Nephron progenitor cell (in vitro differentiated cells): ENCODE measurements at regions not wholly inside any gene's neighbourhood (a gene's known extent, or its start where the extent isn't known, plus 50 kb on each side); places are given as distances from the start of the nearest gene placed in this dataset.
A peak's percentile ranks its signal among the peaks of the same experiment; 100 is the strongest.

Experiments
- DNase-seq: peaks from one replicate; pipeline ENCODE4 v3.0.0; 2021
- H3K27ac Mint-ChIP-seq: 2 replicates; pipeline ENCODE4 v1.8.0; 2021; ENCODE audit warnings: mild to moderate bottlenecking, moderate library complexity, mixed read lengths
- H3K27me3 Mint-ChIP-seq: 2 replicates; pipeline ENCODE4 v1.8.0; 2021; ENCODE audit warnings: mild to moderate bottlenecking, low read depth, mixed read lengths; ENCODE audit not compliant: poor library complexity
- H3K36me3 Mint-ChIP-seq: 2 replicates; pipeline ENCODE4 v1.8.0; 2021; ENCODE audit warnings: low read depth, mixed read lengths
- H3K4me1 Mint-ChIP-seq: 2 replicates; pipeline ENCODE4 v1.8.0; 2021; ENCODE audit warnings: mixed read lengths
- H3K4me3 Mint-ChIP-seq: 2 replicates; pipeline ENCODE4 v1.8.0; 2021; ENCODE audit warnings: mild to moderate bottlenecking, moderate library complexity, mixed read lengths
- H3K9me3 Mint-ChIP-seq: 2 replicates; pipeline ENCODE4 v1.8.0; 2021; ENCODE audit warnings: mild to moderate bottlenecking, moderate library complexity, mixed read lengths
- TF ChIP-seq, protein P1 (sequence below): fragments of 200-600 bp; sonication (generic); IDR thresholded peaks from 2 replicates; pipeline ENCODE4 v1.5.0; 2021; ENCODE audit warnings: antibody characterized with exemption

DNA sequence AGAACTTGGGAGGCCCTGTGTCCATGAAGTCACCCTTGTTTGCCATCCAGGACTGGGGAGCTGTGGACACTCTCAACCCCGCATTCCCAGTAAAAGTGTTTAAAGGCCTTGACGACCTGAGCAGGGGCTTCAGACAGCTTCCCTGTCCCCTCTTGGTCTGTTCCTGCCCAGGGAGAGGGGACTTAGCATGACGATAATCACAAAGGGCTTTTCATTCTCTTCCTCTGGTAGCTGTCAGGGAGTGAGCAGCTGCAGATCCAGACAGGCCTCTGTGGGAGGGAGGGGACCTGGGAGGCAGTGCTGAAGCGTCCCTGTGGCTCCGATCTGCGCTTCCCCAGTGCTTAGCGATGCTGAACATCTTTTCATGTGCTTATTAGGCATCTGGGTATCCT lies 77.8 kb upstream of the HS6ST1 start:
- H3K4me1 Mint-ChIP-seq = peaks cover 48% of the 10 kb centered on the region
- peak; percentile 40 for DNase-seq
- H3K27me3 Mint-ChIP-seq = peaks cover 8% of the 10 kb centered on the region
- H3K36me3 Mint-ChIP-seq = no peaks in the 10 kb centered on the region
- H3K4me3 Mint-ChIP-seq = no peak overlapping the region
- H3K27ac Mint-ChIP-seq = no peak overlapping the region
- TF ChIP-seq, protein P1, sequence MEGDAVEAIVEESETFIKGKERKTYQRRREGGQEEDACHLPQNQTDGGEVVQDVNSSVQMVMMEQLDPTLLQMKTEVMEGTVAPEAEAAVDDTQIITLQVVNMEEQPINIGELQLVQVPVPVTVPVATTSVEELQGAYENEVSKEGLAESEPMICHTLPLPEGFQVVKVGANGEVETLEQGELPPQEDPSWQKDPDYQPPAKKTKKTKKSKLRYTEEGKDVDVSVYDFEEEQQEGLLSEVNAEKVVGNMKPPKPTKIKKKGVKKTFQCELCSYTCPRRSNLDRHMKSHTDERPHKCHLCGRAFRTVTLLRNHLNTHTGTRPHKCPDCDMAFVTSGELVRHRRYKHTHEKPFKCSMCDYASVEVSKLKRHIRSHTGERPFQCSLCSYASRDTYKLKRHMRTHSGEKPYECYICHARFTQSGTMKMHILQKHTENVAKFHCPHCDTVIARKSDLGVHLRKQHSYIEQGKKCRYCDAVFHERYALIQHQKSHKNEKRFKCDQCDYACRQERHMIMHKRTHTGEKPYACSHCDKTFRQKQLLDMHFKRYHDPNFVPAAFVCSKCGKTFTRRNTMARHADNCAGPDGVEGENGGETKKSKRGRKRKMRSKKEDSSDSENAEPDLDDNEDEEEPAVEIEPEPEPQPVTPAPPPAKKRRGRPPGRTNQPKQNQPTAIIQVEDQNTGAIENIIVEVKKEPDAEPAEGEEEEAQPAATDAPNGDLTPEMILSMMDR = no peak
- peaks cover 24% of the 10 kb centered on the region for H3K9me3 Mint-ChIP-seq

DNA sequence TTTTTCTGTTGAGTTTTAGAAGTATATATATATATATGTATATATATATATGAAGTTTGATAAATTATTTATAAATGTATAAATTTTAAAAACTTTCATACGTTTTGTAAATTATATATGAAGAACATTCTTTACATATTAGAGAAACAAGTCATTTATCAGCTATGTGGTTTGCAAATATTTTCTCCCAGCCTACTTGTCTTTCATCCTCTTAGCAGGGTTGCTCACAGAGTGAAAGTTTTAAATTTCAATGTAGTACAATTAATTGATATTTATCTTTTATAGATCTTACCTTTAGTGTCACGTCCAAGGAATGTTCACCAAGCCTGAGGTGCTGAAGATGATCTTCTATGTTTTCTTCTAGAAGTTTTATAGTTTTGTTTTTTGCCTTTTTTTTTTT lies 78.3 kb upstream of the HS6ST1 start:
- peaks cover 44% of the 10 kb centered on the region for H3K4me1 Mint-ChIP-seq
- H3K4me3 Mint-ChIP-seq = no peak overlapping the region
- TF ChIP-seq, protein P1 = no peak
- peaks cover 8% of the 10 kb centered on the region for H3K27me3 Mint-ChIP-seq
- no peaks in the 10 kb centered on the region for H3K36me3 Mint-ChIP-seq
- peaks cover 24% of the 10 kb centered on the region for H3K9me3 Mint-ChIP-seq
- H3K27ac Mint-ChIP-seq = no peak overlapping the region
- no peak for DNase-seq

DNA sequence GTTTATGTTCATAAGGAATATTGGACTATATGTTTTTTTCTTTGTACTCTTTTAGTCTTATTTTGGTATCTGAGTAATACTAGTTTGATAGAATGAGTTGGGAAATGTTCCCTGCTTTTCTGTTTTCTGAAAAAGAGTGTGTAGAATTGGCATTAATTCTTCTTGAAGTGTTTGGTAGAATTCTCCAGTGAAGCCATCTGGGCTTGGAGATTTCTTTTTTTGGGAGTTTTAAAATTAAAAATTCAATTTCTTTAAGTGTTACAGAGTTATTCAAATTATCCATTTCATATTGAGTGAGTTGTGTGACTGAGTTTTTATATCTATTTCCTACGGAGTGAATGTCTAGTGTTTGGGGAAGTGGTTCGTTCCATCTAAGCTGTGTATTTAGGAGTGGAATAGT lies 80.6 kb upstream of the HS6ST1 start:
- TF ChIP-seq, protein P1 = no peak
- H3K27ac Mint-ChIP-seq = no peak overlapping the region
- no peaks in the 10 kb centered on the region for H3K36me3 Mint-ChIP-seq
- no peak overlapping the region for H3K4me3 Mint-ChIP-seq
- no peak for DNase-seq
- peaks cover 41% of the 10 kb centered on the region for H3K4me1 Mint-ChIP-seq
- peaks cover 24% of the 10 kb centered on the region for H3K9me3 Mint-ChIP-seq
- no peaks in the 10 kb centered on the region for H3K27me3 Mint-ChIP-seq

DNA sequence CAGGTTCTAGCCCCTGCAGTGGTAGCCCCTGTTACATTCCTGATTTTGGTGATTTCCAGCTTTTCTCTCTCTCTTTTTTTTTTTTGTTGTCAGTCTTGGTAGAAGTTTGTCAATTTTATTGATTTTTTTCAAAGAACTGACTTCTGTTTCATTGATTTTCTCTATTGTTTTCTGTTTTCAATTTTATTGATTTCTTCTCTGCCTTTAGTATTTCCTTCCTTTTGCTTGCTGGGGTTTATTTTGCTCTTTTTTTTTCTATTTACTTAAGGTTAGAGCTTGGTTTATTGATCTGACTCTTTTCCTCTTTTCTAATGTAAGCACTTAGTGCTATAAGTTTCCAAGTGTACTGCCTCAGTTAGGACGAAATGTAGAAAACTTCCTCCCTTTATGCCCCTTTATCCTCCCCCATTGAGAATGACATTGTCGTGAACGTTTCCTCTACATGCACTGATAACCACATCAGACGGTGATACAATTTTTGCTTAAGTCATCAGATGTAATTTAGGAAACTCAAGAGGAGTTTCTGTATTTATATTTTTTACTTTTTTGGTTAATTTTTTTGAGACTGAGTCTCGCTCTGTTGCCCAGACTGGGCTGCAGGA lies 81.1 kb upstream of the HS6ST1 start:
- TF ChIP-seq, protein P1 = no peak
- no peak overlapping the region for H3K27ac Mint-ChIP-seq
- no peak overlapping the region for H3K4me3 Mint-ChIP-seq
- no peaks in the 10 kb centered on the region for H3K36me3 Mint-ChIP-seq
- peaks cover 24% of the 10 kb centered on the region for H3K9me3 Mint-ChIP-seq
- peaks cover 36% of the 10 kb centered on the region for H3K4me1 Mint-ChIP-seq
- DNase-seq = no peak
- H3K27me3 Mint-ChIP-seq = no peaks in the 10 kb centered on the region

DNA sequence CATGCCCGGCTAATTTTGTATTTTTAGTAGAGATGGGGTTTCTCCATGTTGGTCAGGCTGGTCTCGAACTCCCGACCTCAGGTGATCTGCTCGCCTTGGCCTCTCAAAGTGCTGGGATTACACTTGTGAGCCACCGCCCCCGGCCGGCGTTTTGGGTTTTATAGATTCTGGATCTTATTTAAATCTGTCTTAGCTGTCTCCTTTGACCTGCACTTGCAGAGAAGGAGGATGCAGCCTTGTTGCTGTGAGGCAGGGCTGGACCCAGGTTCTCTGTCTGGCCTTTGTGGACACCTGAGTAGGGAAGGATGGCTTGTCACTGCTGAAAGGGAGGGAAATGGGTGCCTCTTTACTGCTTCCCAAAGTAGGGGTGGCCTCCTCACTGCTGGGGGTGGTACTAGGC lies 83.0 kb upstream of the HS6ST1 start:
- no peaks in the 10 kb centered on the region for H3K36me3 Mint-ChIP-seq
- no peak overlapping the region for H3K4me3 Mint-ChIP-seq
- H3K9me3 Mint-ChIP-seq = peaks cover 24% of the 10 kb centered on the region
- DNase-seq = no peak
- peaks cover 28% of the 10 kb centered on the region for H3K4me1 Mint-ChIP-seq
- H3K27ac Mint-ChIP-seq = no peak overlapping the region
- TF ChIP-seq, protein P1 = no peak
- no peaks in the 10 kb centered on the region for H3K27me3 Mint-ChIP-seq

DNA sequence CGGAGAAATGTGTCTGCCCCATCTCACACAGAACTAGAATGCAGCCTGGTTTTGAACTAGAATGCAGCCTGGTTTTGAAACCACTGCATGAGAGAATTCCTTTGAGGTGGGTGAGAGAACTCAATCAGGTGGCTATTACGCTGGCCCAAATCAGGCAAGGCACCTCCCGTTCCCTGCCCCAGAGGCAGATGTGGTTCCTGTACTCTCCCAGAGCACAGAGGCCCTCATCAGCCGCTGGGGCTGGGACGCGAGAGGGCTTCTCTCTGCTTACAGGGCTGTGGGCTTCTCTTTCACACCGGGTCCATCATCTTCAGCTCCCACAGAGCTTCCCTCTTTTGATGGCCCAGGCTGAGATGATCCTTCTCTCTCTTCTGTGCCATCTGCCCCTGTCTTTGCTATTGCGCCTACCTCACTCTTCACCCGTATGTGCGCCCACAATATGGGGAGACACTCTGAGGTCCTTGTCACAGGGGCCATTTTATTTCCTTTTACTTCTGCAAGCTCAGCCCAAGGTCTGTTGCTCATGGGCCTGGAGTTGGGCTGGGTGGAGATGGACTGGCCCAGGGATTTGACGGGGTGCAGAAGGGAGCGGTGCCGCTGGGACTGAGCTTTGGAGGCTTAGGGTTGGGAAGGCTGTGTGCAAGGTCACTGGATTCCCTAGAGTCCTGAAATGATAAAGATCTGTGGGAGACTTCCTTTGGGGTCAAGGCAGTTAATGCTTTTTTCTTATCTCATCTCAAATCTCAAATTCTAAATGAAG lies 84.4 kb upstream of the HS6ST1 start:
- Mint-ChIP-seq H3K9me3 (peaks cover 19% of the 10 kb centered on the region), H3K4me3 (no peak overlapping the region), H3K4me1 (peaks cover 33% of the 10 kb centered on the region), H3K27ac (no peak overlapping the region), H3K27me3 (no peaks in the 10 kb centered on the region), H3K36me3 (no peaks in the 10 kb centered on the region)
- TF ChIP-seq, protein P1 = no peak
- DNase-seq = no peak
